BLaER1 treated with 17β-estradiol and CSF1 and Interleukin-3, amounts not matched to agents 10 nM and 100 nM (cell line): ENCODE measurements at regions not wholly inside any gene's neighbourhood (a gene's known extent, or its start where the extent isn't known, plus 50 kb on each side); places are given as distances from the start of the nearest gene placed in this dataset.
"Not testable (repeated sequence)": the region's sequence is repeated elsewhere in the genome, so short reads cannot be mapped to it uniquely, and the experiment has no call there.

Source experiments
- H3K27ac ChIP-seq, 11 experiments: shearing (Covaris generic); formaldehyde crosslinking; 2 replicates each; pipeline ENCODE4 v1.8.1; 2022
- H3K27me3 ChIP-seq, 11 experiments: shearing (Covaris generic); formaldehyde crosslinking; 2 replicates each; pipeline ENCODE4 v1.8.1; 2022
- H3K36me3 ChIP-seq, 11 experiments: shearing (Covaris generic); formaldehyde crosslinking; 2 replicates each; pipeline ENCODE4 v1.8.1; 2022
- H3K4me1 ChIP-seq, 10 experiments: shearing (Covaris generic); formaldehyde crosslinking; 2 replicates each; pipeline ENCODE4 v1.8.1; 2022
- H3K4me2 ChIP-seq, 11 experiments: shearing (Covaris generic); formaldehyde crosslinking; 2 replicates each; pipeline ENCODE4 v1.8.1; 2022
- H3K4me3 ChIP-seq, 10 experiments: shearing (Covaris generic); formaldehyde crosslinking; 2 replicates each; pipeline ENCODE4 v1.8.1; 2022
- H3K9ac ChIP-seq, 11 experiments: shearing (Covaris generic); formaldehyde crosslinking; 2 replicates each; pipeline ENCODE4 v1.8.1; 2022
- H3K9me3 ChIP-seq, 11 experiments: shearing (Covaris generic); formaldehyde crosslinking; replicated peaks in 1 of 11; 2 replicates each; pipeline ENCODE4 v1.8.1; 2022
- H4K20me1 ChIP-seq, 11 experiments: shearing (Covaris generic); formaldehyde crosslinking; 2 replicates each; pipeline ENCODE4 v1.8.1; 2022

GRCh38 chr5:177894681-177895453, 101.2 kb downstream of the PROP1 start:
- not testable (repeated sequence) for H3K4me2 ChIP-seq, H3K4me1 ChIP-seq, H3K36me3 ChIP-seq, H3K27ac ChIP-seq, H3K4me3 ChIP-seq, H3K27me3 ChIP-seq, H3K9ac ChIP-seq, H3K9me3 ChIP-seq, H4K20me1 ChIP-seq

GRCh38 chr5:177892357-177892665, 103.7 kb downstream of the PROP1 start:
- not testable (repeated sequence) for H3K9ac ChIP-seq, H3K27me3 ChIP-seq, H3K4me3 ChIP-seq, H3K27ac ChIP-seq, H3K4me2 ChIP-seq, H3K36me3 ChIP-seq, H3K9me3 ChIP-seq, H3K4me1 ChIP-seq, H4K20me1 ChIP-seq

GRCh38 chr5:177891547-177892356, 104.3 kb downstream of the PROP1 start:
- not testable (repeated sequence) for H3K4me3 ChIP-seq, H3K27me3 ChIP-seq, H3K9ac ChIP-seq, H3K4me2 ChIP-seq, H4K20me1 ChIP-seq, H3K4me1 ChIP-seq, H3K9me3 ChIP-seq, H3K36me3 ChIP-seq, H3K27ac ChIP-seq

GRCh38 chr5:177883295-177883694, 100.6 kb upstream of the FAM153A start:
- not testable (repeated sequence) for H4K20me1 ChIP-seq, H3K27me3 ChIP-seq, H3K9ac ChIP-seq, H3K27ac ChIP-seq, H3K4me3 ChIP-seq, H3K9me3 ChIP-seq, H3K4me2 ChIP-seq, H3K4me1 ChIP-seq
- H3K36me3 ChIP-seq: peaks cover 9 to 23% (median 12%) of the 10 kb centered on the region in 11 experiments

GRCh38 chr5:177875900-177876238, 93.2 kb upstream of the FAM153A start:
- H4K20me1 ChIP-seq, H3K27me3 ChIP-seq, H3K4me1 ChIP-seq, H3K9me3 ChIP-seq, H3K36me3 ChIP-seq: not testable (repeated sequence)
- Histone ChIP-seq H3K4me3 (peak overlapping the region; percentile 46 to 69 (median 60)), H3K27ac (peak overlapping the region in 3 of 11 experiments; percentile 54 to 62 (median 57); a peak in 4 of 22 replicates), H3K9ac (peak overlapping the region in 10 of 11 experiments; percentile 43 to 77 (median 69); a peak in 17 of 22 replicates), H3K4me2 (peak overlapping the region in 7 of 11 experiments; percentile 26 to 50 (median 36); a peak in 5 of 22 replicates)

- not testable (repeated sequence) for H3K36me3 ChIP-seq, H3K27me3 ChIP-seq, H3K9me3 ChIP-seq, H4K20me1 ChIP-seq, H3K4me2 ChIP-seq, H3K4me1 ChIP-seq
- peak overlapping the region in 9 of 11 experiments; percentile 43 to 77 (median 70); a peak in 16 of 22 replicates for H3K9ac ChIP-seq
- H3K4me3 ChIP-seq: peak overlapping the region; percentile 46 to 69 (median 60)
- H3K27ac ChIP-seq: peak overlapping the region in 4 of 11 experiments; percentile 54 to 62 (median 56); a peak in 4 of 22 replicates
Observed at GRCh38 chr5:177875013-177875899, 92.6 kb upstream of the FAM153A start.

- not testable (repeated sequence) for H3K4me2 ChIP-seq, H4K20me1 ChIP-seq, H3K36me3 ChIP-seq, H3K9ac ChIP-seq, H3K27ac ChIP-seq, H3K4me1 ChIP-seq, H3K4me3 ChIP-seq, H3K9me3 ChIP-seq, H3K27me3 ChIP-seq
Observed at GRCh38 chr5:177863822-177864446, 81.2 kb upstream of the FAM153A start.

- not testable (repeated sequence) for H3K27me3 ChIP-seq, H3K4me3 ChIP-seq, H4K20me1 ChIP-seq, H3K9ac ChIP-seq, H3K36me3 ChIP-seq
- Histone ChIP-seq H3K4me2 (peak overlapping the region in 1 of 11 experiments; percentile 28; a peak in 2 of 22 replicates), H3K9me3 (peaks cover 2 to 17% (median 6%) of the 10 kb centered on the region in 11 experiments; a peak in 14 of 22 replicates), H3K4me1 (peaks cover 0 to 13% (median 0%) of the 10 kb centered on the region in 10 experiments; a peak in 3 of 20 replicates), H3K27ac (0 out of 22 replicates have a peak overlapping the region, but pooled peaks of 2 of the 11 experiments have one; percentile 19 to 27)
Observed at GRCh38 chr5:177857642-177858200, 75.0 kb upstream of the FAM153A start.

GRCh38 chr5:177856474-177856873, 73.8 kb upstream of the FAM153A start:
- H3K36me3 ChIP-seq, H3K4me3 ChIP-seq, H4K20me1 ChIP-seq, H3K9ac ChIP-seq, H3K27ac ChIP-seq, H3K27me3 ChIP-seq: not testable (repeated sequence)
- Histone ChIP-seq H3K4me2 (0 out of 22 replicates have a peak overlapping the region, but pooled peaks of 1 of the 11 experiments have one; percentile 26), H3K9me3 (peaks cover 2 to 17% (median 6%) of the 10 kb centered on the region in 11 experiments; a peak in 14 of 22 replicates), H3K4me1 (peaks cover 0 to 13% (median 0%) of the 10 kb centered on the region in 10 experiments; a peak in 3 of 20 replicates)

GRCh38 chr5:177847914-177848313, 65.2 kb upstream of the FAM153A start:
- not testable (repeated sequence) for H3K9ac ChIP-seq, H3K4me3 ChIP-seq

GRCh38 chr5:177846598-177846997, 63.9 kb upstream of the FAM153A start:
- H3K27ac ChIP-seq, H3K36me3 ChIP-seq, H3K9me3 ChIP-seq, H3K4me1 ChIP-seq, H3K27me3 ChIP-seq, H3K4me3 ChIP-seq, H3K4me2 ChIP-seq, H4K20me1 ChIP-seq, H3K9ac ChIP-seq: not testable (repeated sequence)

More at GRCh38 chr5:177847914-177848313, 65.2 kb upstream of the FAM153A start:
- H3K36me3 ChIP-seq, H3K27me3 ChIP-seq, H3K4me1 ChIP-seq, H3K9me3 ChIP-seq, H3K4me2 ChIP-seq, H3K27ac ChIP-seq, H4K20me1 ChIP-seq: not testable (repeated sequence)

GRCh38 chr5:177845906-177846305, 63.2 kb upstream of the FAM153A start:
- H3K4me2 ChIP-seq, H3K36me3 ChIP-seq, H3K4me3 ChIP-seq, H3K4me1 ChIP-seq, H3K9ac ChIP-seq, H3K27me3 ChIP-seq, H3K27ac ChIP-seq, H3K9me3 ChIP-seq, H4K20me1 ChIP-seq: not testable (repeated sequence)
